PC-3 (cell line): ENCODE measurements at regions not wholly inside any gene's neighbourhood (a gene's known extent, or its start where the extent isn't known, plus 50 kb on each side); places are given as distances from the start of the nearest gene placed in this dataset.

Experiments
- ATAC-seq: fragments of 200-7000 bp; cut with Tn5 transposase; 2 replicates; pipeline ENCODE4 v1.9.1; 2020; ENCODE audit warnings: mild to moderate bottlenecking, moderate library complexity
- BruUV-seq: library from RNA; stranded (reverse); fragments of 400-500 nt; replicated peaks from 2 replicates; lab custom pipeline; 2021; lab: Mats Ljungman, UMichigan
- CTCF ChIA-PET: fragments of 300-600 bp; sonication (Branson Sonifier 250); formaldehyde crosslinking; loops from one replicate; lab custom pipeline; 2022; ENCODE audit warnings: antibody characterized with exemption; lab: Charles Lee
- POLR2A ChIA-PET: fragments of 300-600 bp; sonication (Branson Sonifier 250); formaldehyde crosslinking; loops from one replicate; lab custom pipeline; 2022; ENCODE audit warnings: antibody characterized with exemption; ENCODE audit not compliant: unreplicated experiment; lab: Charles Lee
- DNase-seq: peaks from one replicate; pipeline ENCODE4 v3.0.0-alpha.2; 2015
- H2AFZ ChIP-seq: fragments of 300-600 bp; sonication (generic); 2 replicates; pipeline ENCODE4 v1.6.0; 2016; ENCODE audit warnings: antibody characterized with exemption, low read length
- H3F3A ChIP-seq: fragments of 300-600 bp; sonication (generic); one replicate; pipeline ENCODE4 v1.6.0; 2017; ENCODE audit warnings: antibody characterized with exemption, low read length, control low read depth, mild to moderate bottlenecking; ENCODE audit not compliant: unreplicated experiment
- H3K27ac ChIP-seq: fragments of 300-600 bp; sonication (generic); 2 replicates; pipeline ENCODE4 v1.5.1; 2016; ENCODE audit warnings: mild to moderate bottlenecking, low read length
- H3K27me3 ChIP-seq: fragments of 300-600 bp; sonication (generic); 2 replicates; pipeline ENCODE4 v1.6.1; 2016; ENCODE audit warnings: low read length, mixed read lengths
- H3K36me3 ChIP-seq: fragments of 300-600 bp; sonication (generic); 2 replicates; pipeline ENCODE4 v1.6.1; 2016; ENCODE audit warnings: low read depth, mixed run types, low read length, mixed read lengths
- H3K4me1 ChIP-seq: fragments of 300-600 bp; sonication (generic); 2 replicates; pipeline ENCODE4 v1.5.1; 2016; ENCODE audit warnings: low read length; ENCODE audit not compliant: insufficient read depth
- H3K4me2 ChIP-seq: fragments of 300-600 bp; sonication (generic); 2 replicates; pipeline ENCODE4 v1.6.0; 2016; ENCODE audit warnings: low read length
- H3K4me3 ChIP-seq: fragments of 300-600 bp; sonication (generic); 2 replicates; pipeline ENCODE4 v1.5.1; 2016; ENCODE audit warnings: mild to moderate bottlenecking, low read length, mixed read lengths
- H3K79me2 ChIP-seq: fragments of 300-600 bp; sonication (generic); 2 replicates; pipeline ENCODE4 v1.6.1; 2017; ENCODE audit warnings: low read length, mixed read lengths
- H3K9ac ChIP-seq: fragments of 300-600 bp; sonication (generic); 2 replicates; pipeline ENCODE4 v1.6.0; 2016; ENCODE audit warnings: mild to moderate bottlenecking, low read length
- H3K9me2 ChIP-seq: fragments of 300-600 bp; sonication (generic); replicated peaks from 2 replicates; pipeline ENCODE4 v1.6.1; 2016; ENCODE audit warnings: mixed run types, low read length, mixed read lengths
- H3K9me3 ChIP-seq: fragments of 300-600 bp; sonication (generic); 2 replicates; pipeline ENCODE4 v1.6.1; 2016; ENCODE audit warnings: low read length, mixed read lengths
- H4K20me1 ChIP-seq: fragments of 300-600 bp; sonication (generic); 2 replicates; pipeline ENCODE4 v1.6.1; 2016; ENCODE audit warnings: low read length, mixed read lengths
- EZH2 ChIP-seq: fragments of 300-600 bp; sonication (generic); IDR thresholded peaks from one replicate; pipeline ENCODE4 v1.6.1; 2017; ENCODE audit warnings: antibody characterized with exemption, mild to moderate bottlenecking, low read length; ENCODE audit not compliant: unreplicated experiment
- EZH2phosphoT487 ChIP-seq: fragments of 300-600 bp; sonication (generic); IDR thresholded peaks from 2 replicates; pipeline ENCODE4 v1.6.1; 2018; ENCODE audit warnings: mild to moderate bottlenecking, antibody characterized with exemption, low read length, borderline replicate concordance
- intact Hi-C: fragments of 100-400 bp; cut with micrococcal nuclease; formaldehyde crosslinking; loops from 2 replicates; pipeline ENCODE4 v1.9.0; 2023
- TF ChIP-seq, protein P1 (sequence below): fragments of 300-600 bp; sonication (generic); conservative IDR thresholded peaks from 2 replicates; pipeline ENCODE4 v1.5.1; 2017; ENCODE audit warnings: antibody characterized with exemption, low read depth, mild to moderate bottlenecking, low read length

DNA sequence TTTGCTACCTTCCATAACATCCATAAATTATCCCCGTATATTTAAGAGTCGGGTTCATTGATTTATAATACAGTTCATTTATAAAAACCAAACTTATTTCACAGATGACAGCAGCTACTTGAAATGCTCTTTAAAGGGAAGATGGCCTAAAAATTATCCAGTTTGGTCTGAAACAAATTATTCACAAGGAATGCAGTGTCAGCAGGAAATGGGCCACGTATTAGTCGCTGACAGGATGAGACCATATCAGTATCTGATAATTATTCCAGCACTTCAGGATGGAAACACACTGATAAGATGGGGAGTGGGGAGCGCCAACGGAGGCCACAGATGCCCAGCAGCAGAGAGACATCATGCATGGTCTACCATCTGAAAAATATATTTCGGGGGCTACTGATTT, 60.5 kb upstream of the TMEM132D start:
- Histone ChIP-seq H3K9ac (no peak overlapping the region), H3K4me1 (no peaks in the 10 kb centered on the region), H3K27me3 (no peaks in the 10 kb centered on the region), H2AFZ (no peak overlapping the region), H3K79me2 (no peaks in the 10 kb centered on the region), H3K4me3 (no peak overlapping the region), H3K27ac (no peak overlapping the region), H3K9me2 (no peaks in the 10 kb centered on the region), H3F3A (no peaks in the 10 kb centered on the region), H3K9me3 (0 out of 2 replicates have a peak, but pooled peaks cover 13% of the 10 kb centered on the region), H3K36me3 (no peaks in the 10 kb centered on the region), H3K4me2 (no peak overlapping the region), H4K20me1 (no peaks in the 10 kb centered on the region)
- TF ChIP-seq EZH2 (no peak), EZH2phosphoT487 (no peak)
- TF ChIP-seq, protein P1, sequence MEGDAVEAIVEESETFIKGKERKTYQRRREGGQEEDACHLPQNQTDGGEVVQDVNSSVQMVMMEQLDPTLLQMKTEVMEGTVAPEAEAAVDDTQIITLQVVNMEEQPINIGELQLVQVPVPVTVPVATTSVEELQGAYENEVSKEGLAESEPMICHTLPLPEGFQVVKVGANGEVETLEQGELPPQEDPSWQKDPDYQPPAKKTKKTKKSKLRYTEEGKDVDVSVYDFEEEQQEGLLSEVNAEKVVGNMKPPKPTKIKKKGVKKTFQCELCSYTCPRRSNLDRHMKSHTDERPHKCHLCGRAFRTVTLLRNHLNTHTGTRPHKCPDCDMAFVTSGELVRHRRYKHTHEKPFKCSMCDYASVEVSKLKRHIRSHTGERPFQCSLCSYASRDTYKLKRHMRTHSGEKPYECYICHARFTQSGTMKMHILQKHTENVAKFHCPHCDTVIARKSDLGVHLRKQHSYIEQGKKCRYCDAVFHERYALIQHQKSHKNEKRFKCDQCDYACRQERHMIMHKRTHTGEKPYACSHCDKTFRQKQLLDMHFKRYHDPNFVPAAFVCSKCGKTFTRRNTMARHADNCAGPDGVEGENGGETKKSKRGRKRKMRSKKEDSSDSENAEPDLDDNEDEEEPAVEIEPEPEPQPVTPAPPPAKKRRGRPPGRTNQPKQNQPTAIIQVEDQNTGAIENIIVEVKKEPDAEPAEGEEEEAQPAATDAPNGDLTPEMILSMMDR: no peak
- no TSS peak for BruUV-seq
- DNase-seq: no peak
- CTCF ChIA-PET: no interaction called here
- intact Hi-C loops: no loop called here
- POLR2A ChIA-PET: no interaction called here
- ATAC-seq: no peak

DNA sequence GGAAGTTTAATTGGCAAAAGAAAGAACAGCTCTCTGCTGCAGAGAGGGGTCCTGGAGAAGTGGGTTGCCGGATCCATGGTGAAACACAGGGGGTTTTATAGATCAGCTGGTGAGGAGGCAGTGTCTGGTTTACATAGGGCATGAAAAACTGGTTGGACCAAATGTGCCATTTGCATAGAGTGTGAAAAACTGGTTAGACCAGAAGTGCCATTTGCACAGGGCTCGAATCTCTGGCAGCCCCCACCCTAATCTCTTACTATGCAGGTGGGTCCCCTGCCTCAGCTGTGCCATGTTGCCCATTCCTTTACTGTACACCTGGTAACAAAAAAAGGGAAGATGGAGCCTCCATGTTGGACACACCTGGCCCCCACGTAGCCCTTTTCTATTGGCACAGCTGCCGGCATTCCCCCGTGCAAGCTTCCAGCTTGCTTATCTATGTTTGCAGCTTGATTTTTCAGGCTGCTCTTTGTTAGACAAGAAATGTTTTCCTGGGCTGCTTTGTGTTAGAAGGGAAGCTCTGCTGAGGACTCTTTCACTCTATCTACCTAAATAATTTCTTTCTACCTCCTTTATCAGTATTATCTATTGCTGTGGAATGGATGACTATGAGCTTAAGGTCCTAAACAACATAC, 61.1 kb upstream of the TMEM132D start:
- CTCF ChIA-PET: no interaction called here
- DNase-seq: no peak
- Histone ChIP-seq H3K4me2 (no peak overlapping the region), H3K9ac (no peak overlapping the region), H3K4me1 (no peaks in the 10 kb centered on the region), H3F3A (no peaks in the 10 kb centered on the region), H3K36me3 (no peaks in the 10 kb centered on the region), H3K27ac (no peak overlapping the region), H3K79me2 (no peaks in the 10 kb centered on the region), H2AFZ (no peak overlapping the region), H3K4me3 (no peak overlapping the region), H4K20me1 (no peaks in the 10 kb centered on the region), H3K9me2 (no peaks in the 10 kb centered on the region), H3K9me3 (0 out of 2 replicates have a peak, but pooled peaks cover 8% of the 10 kb centered on the region), H3K27me3 (no peaks in the 10 kb centered on the region)
- intact Hi-C loops: no loop called here
- no peak for TF ChIP-seq EZH2
- TF ChIP-seq EZH2phosphoT487: no peak
- TF ChIP-seq, protein P1: no peak
- BruUV-seq: no TSS peak
- POLR2A ChIA-PET: no interaction called here
- ATAC-seq: no peak

DNA sequence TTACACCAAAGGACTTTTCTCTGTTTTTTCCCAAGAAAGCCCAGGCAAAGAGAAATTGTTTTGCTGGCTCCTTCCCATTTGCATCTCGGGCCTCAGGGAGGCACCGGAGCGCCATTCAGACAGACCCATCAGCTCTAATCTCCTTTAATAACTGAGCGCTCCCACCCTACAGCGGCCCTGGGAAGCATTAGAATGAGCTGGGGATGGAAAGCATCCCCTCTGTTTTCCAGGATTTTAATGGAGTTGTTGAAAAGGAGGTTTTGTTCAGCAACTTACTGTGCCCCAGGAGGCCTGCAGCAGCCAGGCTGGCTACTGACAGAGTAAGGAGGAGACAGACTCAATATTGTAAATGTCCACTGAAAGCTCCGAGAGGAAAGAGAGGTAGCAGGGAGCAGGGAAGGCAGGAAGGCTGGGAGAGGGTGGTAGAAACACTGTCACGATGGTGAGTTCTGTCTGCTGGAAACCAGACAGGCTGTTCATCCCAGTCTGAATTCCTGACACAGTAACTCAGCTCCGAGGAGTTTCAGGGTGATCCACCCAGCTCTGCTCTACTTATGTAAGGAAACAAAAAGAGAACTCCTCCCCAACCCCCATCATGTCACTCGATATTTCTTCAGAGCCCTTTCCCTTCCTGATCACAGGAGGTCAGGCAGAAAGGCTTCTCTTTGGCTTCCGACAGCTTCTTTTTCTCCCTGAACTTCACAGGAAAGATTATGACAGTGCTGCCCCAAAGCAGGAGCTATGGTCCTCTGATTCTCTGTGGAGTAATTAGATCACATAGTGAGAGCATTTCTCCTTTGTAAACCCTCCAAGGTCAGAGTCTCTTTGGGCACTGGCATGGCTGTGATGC, 62.5 kb upstream of the TMEM132D start:
- H4K20me1 ChIP-seq: no peaks in the 10 kb centered on the region
- TF ChIP-seq, protein P1: no peak
- no peak for TF ChIP-seq EZH2phosphoT487
- no peaks in the 10 kb centered on the region for H3K79me2 ChIP-seq
- BruUV-seq: no TSS peak
- no peaks in the 10 kb centered on the region for H3K36me3 ChIP-seq
- H3K4me2 ChIP-seq: no peak overlapping the region
- no peak for DNase-seq
- intact Hi-C loops: no loop called here
- CTCF ChIA-PET: no interaction called here
- H3K4me3 ChIP-seq: no peak overlapping the region
- H3K27ac ChIP-seq: no peak overlapping the region
- no peaks in the 10 kb centered on the region for H3K9me3 ChIP-seq
- no peaks in the 10 kb centered on the region for H3F3A ChIP-seq
- no peak overlapping the region for H2AFZ ChIP-seq
- ATAC-seq: no peak
- H3K27me3 ChIP-seq: no peaks in the 10 kb centered on the region
- H3K9ac ChIP-seq: no peak overlapping the region
- H3K4me1 ChIP-seq: no peaks in the 10 kb centered on the region
- H3K9me2 ChIP-seq: no peaks in the 10 kb centered on the region
- POLR2A ChIA-PET: no interaction called here
